Right lobe of liver (tissue), 6 donors: ENCODE measurements at regions not wholly inside any gene's neighbourhood (a gene's known extent, or its start where the extent isn't known, plus 50 kb on each side); places are given as distances from the start of the nearest gene placed in this dataset.

Experiments used
- ATAC-seq, 4 donors: fragments of 200-7000 bp; cut with Tn5 transposase; one replicate each; pipeline ENCODE4 v1.9.1; 2020; ENCODE audit warnings: mild to moderate bottlenecking in 4 of 4, moderate library complexity in 4 of 4
- DNase-seq, 3 donors: peaks; one replicate each; pipeline ENCODE4 v3.0.0-alpha.2; 2020
- H3K27ac ChIP-seq, 3 donors: fragments of 200-600 bp; one replicate each; pipeline ENCODE4 v1.8.0; 2022
- H3K27me3 ChIP-seq, 2 donors: fragments of 200-600 bp; one replicate each; pipeline ENCODE4 v1.8.0; 2022
- H3K36me3 ChIP-seq, 4 donors: fragments of 200-600 bp; sonication (generic) in 1 of 4; one replicate each; pipeline versions ENCODE4 v1.5.1 to v1.8.0; 2017 to 2022; ENCODE audit warnings: control low read depth in 1 of 4
- H3K4me1 ChIP-seq, 4 donors: fragments of 200-600 bp; sonication (generic) in 1 of 4; one replicate each; pipeline versions ENCODE4 v1.5.1 to v1.8.0; 2017 to 2022; ENCODE audit warnings: control low read depth in 1 of 4
- H3K4me3 ChIP-seq, 3 donors: fragments of 200-600 bp; one replicate each; pipeline ENCODE4 v1.8.0; 2022
- H3K9me3 ChIP-seq, 4 donors: fragments of 200-600 bp; sonication (generic) in 1 of 4; one replicate each; pipeline versions ENCODE4 v1.5.1 to v1.8.0; 2017 to 2022; ENCODE audit warnings: control low read depth in 1 of 4
- CTCF ChIP-seq, 4 donors: fragments of 200-600 bp in 3 of 4; fragments of 450-650 bp in 1 of 4; IDR thresholded peaks; one replicate each; pipeline versions ENCODE4 v1.5.1 to v1.8.0; 2016 to 2022; ENCODE audit warnings: antibody characterized with exemption in 4 of 4, mild to moderate bottlenecking in 2 of 4
- POLR2A ChIP-seq: fragments of 450-650 bp; IDR thresholded peaks from one replicate; pipeline ENCODE4 v1.6.1; 2017; ENCODE audit warnings: antibody characterized with exemption, mild to moderate bottlenecking
- WGBS: methylation state at CpG from one replicate; pipeline ENCODE4 v1.1.6; 2018; ENCODE audit warnings: low coverage, low lambda C conversion rate; ENCODE audit not compliant: insufficient coverage; ENCODE audit errors: missing lambda C conversion rate; 5-methylcytosine and 5-hydroxymethylcytosine counted together
- intact Hi-C, 2 donors: fragments of 100-400 bp; cut with DNase I; formaldehyde crosslinking; loops; one replicate each; pipeline versions ENCODE4 v1.11.2 to v1.14.1; 2022
- donor health status: DM: no; HTN: yes; CAD: no.
- donor health status: DM: no; HTN: no; CAD: no.
- donor health status: DM: no; HTN: no; CAD: no.
- donor health status: DM: no; HTN: yes; CAD: no.
- donor health status: DM: no; HTN: yes; CAD: no.

GRCh38 chr10:10612151-10612550 is 405.5 kb upstream of the CELF2 start:
- intact Hi-C loops, result no loop called here
- DNase-seq (no peak), ATAC-seq (no peak)
- Histone ChIP-seq H3K4me3 (no peak overlapping the region), H3K27me3 (no peaks in the 10 kb centered on the region), H3K9me3 (no peaks in the 10 kb centered on the region), H3K36me3 (no peaks in the 10 kb centered on the region), H3K4me1 (no peaks in the 10 kb centered on the region), H3K27ac (no peak overlapping the region)
- TF ChIP-seq CTCF (IDR thresholded peaks at IDR 0.05) (no peak), POLR2A (no peak)
- WGBS, result 51% methylated on average over 3 of the region's 3 CpGs

- no peaks in the 10 kb centered on the region for H3K27me3 ChIP-seq
- H3K4me1 ChIP-seq, result no peaks in the 10 kb centered on the region
- intact Hi-C loops, result no loop called here
- H3K9me3 ChIP-seq, result no peaks in the 10 kb centered on the region
- DNase-seq, result no peak
- H3K27ac ChIP-seq, result no peak overlapping the region
- ATAC-seq, result no peak
- H3K4me3 ChIP-seq, result no peak overlapping the region
- WGBS, result 34% methylated on average over 3 of the region's 3 CpGs
- H3K36me3 ChIP-seq, result no peaks in the 10 kb centered on the region
- TF ChIP-seq POLR2A (no peak), CTCF (IDR thresholded peaks at IDR 0.05) (no peak)
Measured at GRCh38 chr10:10613656-10614244, 403.9 kb upstream of the CELF2 start.

GRCh38 chr10:10617686-10618085 is 400.0 kb upstream of the CELF2 start:
- DNase-seq (no peak), ATAC-seq (no peak)
- 75% methylated on average over 2 of the region's 2 CpGs for WGBS

GRCh38 chr10:10618139-10618538 is 399.5 kb upstream of the CELF2 start:
- no peaks in the 10 kb centered on the region for H3K9me3 ChIP-seq
- no peaks in the 10 kb centered on the region for H3K4me1 ChIP-seq
- H3K4me3 ChIP-seq, result no peak overlapping the region
- intact Hi-C loops, result no loop called here
- no peaks in the 10 kb centered on the region for H3K27me3 ChIP-seq
- H3K36me3 ChIP-seq, result no peaks in the 10 kb centered on the region
- 70% methylated on average over 1 of the region's 1 CpG for WGBS
- H3K27ac ChIP-seq, result no peak overlapping the region
- DNase-seq (no peak), ATAC-seq (no peak)
- TF ChIP-seq POLR2A (no peak), CTCF (IDR thresholded peaks at IDR 0.05) (no peak)

More at GRCh38 chr10:10617686-10618085, 400.0 kb upstream of the CELF2 start:
- Histone ChIP-seq H3K4me3 (no peak overlapping the region), H3K4me1 (no peaks in the 10 kb centered on the region), H3K27ac (no peak overlapping the region), H3K27me3 (no peaks in the 10 kb centered on the region), H3K9me3 (no peaks in the 10 kb centered on the region), H3K36me3 (no peaks in the 10 kb centered on the region)
- intact Hi-C loops, result no loop called here
- no peak for TF ChIP-seq CTCF (IDR thresholded peaks at IDR 0.05)
- no peak for TF ChIP-seq POLR2A
